ENCODE measurements at regions not wholly inside any gene's neighbourhood (a gene's known extent, or its start where the extent isn't known, plus 50 kb on each side); places are given as distances from the start of the nearest gene placed in this dataset.

GRCh38 chr6:56771189-56771588 lies 128.5 kb upstream of the DST start:
- H3K4me3 ChIP-seq (replicated peaks in 1 of 3; ENCODE audit: insufficient read depth in 1 of 3, low read depth in 2 of 3, low read length in 3 of 3): no peak overlapping the region
- H3K4me2 ChIP-seq (ENCODE audit: low read depth, low read length): no peak overlapping the region
- in situ Hi-C loops (cut with HindIII; ENCODE audit: extremely low pct_ligation_motif_present, low pct_unique_long_range_greater_than_20kb): no loop called here
- no peaks in the 10 kb centered on the region for H3K27me3 ChIP-seq (ENCODE audit: control insufficient read depth in 1 of 2, insufficient read depth in 2 of 2, low read length in 2 of 2)
- H3K79me2 ChIP-seq (ENCODE audit: insufficient read depth, low read length): no peaks in the 10 kb centered on the region
- ChIA-PET CTCF (ENCODE audit: low intra/inter-chr PET ratio, low total read pairs) (no interaction called here), POLR2A (no interaction called here)
- no peaks in the 10 kb centered on the region for H3K9me3 ChIP-seq (ENCODE audit: low read length)
- H3K36me3 ChIP-seq (replicated peaks in 1 of 2; ENCODE audit: control insufficient read depth in 1 of 2, insufficient read depth in 2 of 2, low read length in 2 of 2): no peaks in the 10 kb centered on the region
- FAIRE-seq (no peak), DNase-seq (ENCODE audit: low spot score) (no peak), ATAC-seq (no peak)
- H4K20me1 ChIP-seq (ENCODE audit: insufficient read depth, low read length): no peaks in the 10 kb centered on the region
- H3K9ac ChIP-seq (ENCODE audit: insufficient read depth, low read depth, low read length): no peak overlapping the region
- H2AFZ ChIP-seq (ENCODE audit: low read length): no peak overlapping the region
- no peak for TF ChIP-seq ZBTB3 (CRISPR knock-in tag; IDR thresholded peaks at IDR 0.05; ENCODE audit: borderline replicate concordance, low read depth)
- TF ChIP-seq TEAD2 (CRISPR knock-in tag; IDR thresholded peaks at IDR 0.05): no peak
- TF ChIP-seq ZSCAN25 (CRISPR knock-in tag; IDR thresholded peaks at IDR 0.05): no peak
- TF ChIP-seq ATAD3A (CRISPR knock-in tag; IDR thresholded peaks at IDR 0.05): no peak
- TF ChIP-seq TOE1 (CRISPR knock-in tag; IDR thresholded peaks at IDR 0.05): no peak
- no peak for TF ChIP-seq ELF3 (CRISPR knock-in tag; IDR thresholded peaks at IDR 0.05)
- intact Hi-C loops (cut with micrococcal nuclease; ENCODE audit: unreplicated experiment): no loop called here
- H3K27ac ChIP-seq (ENCODE audit: extremely low read length, insufficient read depth, low read length): no peak overlapping the region
- H3K4me1 ChIP-seq (ENCODE audit: insufficient read depth, low read length): no peaks in the 10 kb centered on the region
- BruUV-seq (replicated peaks): no TSS peak

- Histone ChIP-seq H3K79me2 (ENCODE audit: insufficient read depth, low read length) (no peaks in the 10 kb centered on the region), H3K9ac (ENCODE audit: insufficient read depth, low read depth, low read length) (no peak overlapping the region), H3K36me3 (replicated peaks in 1 of 2; ENCODE audit: control insufficient read depth in 1 of 2, insufficient read depth in 2 of 2, low read length in 2 of 2) (no peaks in the 10 kb centered on the region), H3K9me3 (ENCODE audit: low read length) (no peaks in the 10 kb centered on the region), H3K27me3 (ENCODE audit: control insufficient read depth in 1 of 2, insufficient read depth in 2 of 2, low read length in 2 of 2) (no peaks in the 10 kb centered on the region), H3K4me2 (ENCODE audit: low read depth, low read length) (no peak overlapping the region), H3K27ac (ENCODE audit: extremely low read length, insufficient read depth, low read length) (no peak overlapping the region), H3K4me1 (ENCODE audit: insufficient read depth, low read length) (no peaks in the 10 kb centered on the region), H4K20me1 (ENCODE audit: insufficient read depth, low read length) (no peaks in the 10 kb centered on the region), H3K4me3 (replicated peaks in 1 of 3; ENCODE audit: insufficient read depth in 1 of 3, low read depth in 2 of 3, low read length in 3 of 3) (no peak overlapping the region), H2AFZ (ENCODE audit: low read length) (no peak overlapping the region)
- ATAC-seq (no peak), FAIRE-seq (no peak), DNase-seq (ENCODE audit: low spot score) (no peak)
- in situ Hi-C loops (cut with HindIII; ENCODE audit: extremely low pct_ligation_motif_present, low pct_unique_long_range_greater_than_20kb) (no loop called here), intact Hi-C loops (cut with micrococcal nuclease; ENCODE audit: unreplicated experiment) (no loop called here)
- BruUV-seq (replicated peaks): no TSS peak
- CTCF ChIA-PET (ENCODE audit: low intra/inter-chr PET ratio, low total read pairs): no interaction called here
- POLR2A ChIA-PET: no interaction called here
- TF ChIP-seq MNT (IDR thresholded peaks at IDR 0.05): no peak
- TF ChIP-seq ATF7 (IDR thresholded peaks at IDR 0.05): 0 out of 2 replicates have a peak, but pooled peaks have one; percentile 6
- no peak for TF ChIP-seq ATF7 (CRISPR knock-in tag; IDR thresholded peaks at IDR 0.05)
- WGBS (ENCODE audit: low lambda C conversion rate): 90% methylated on average over 2 of the region's 2 CpGs
Measured at GRCh38 chr6:56770011-56770520, 127.4 kb upstream of the DST start.

Data from HepG2 (cell line).